ENCODE measurements at regions not wholly inside any gene's neighbourhood (a gene's known extent, or its start where the extent isn't known, plus 50 kb on each side); places are given as distances from the start of the nearest gene placed in this dataset.

DNA sequence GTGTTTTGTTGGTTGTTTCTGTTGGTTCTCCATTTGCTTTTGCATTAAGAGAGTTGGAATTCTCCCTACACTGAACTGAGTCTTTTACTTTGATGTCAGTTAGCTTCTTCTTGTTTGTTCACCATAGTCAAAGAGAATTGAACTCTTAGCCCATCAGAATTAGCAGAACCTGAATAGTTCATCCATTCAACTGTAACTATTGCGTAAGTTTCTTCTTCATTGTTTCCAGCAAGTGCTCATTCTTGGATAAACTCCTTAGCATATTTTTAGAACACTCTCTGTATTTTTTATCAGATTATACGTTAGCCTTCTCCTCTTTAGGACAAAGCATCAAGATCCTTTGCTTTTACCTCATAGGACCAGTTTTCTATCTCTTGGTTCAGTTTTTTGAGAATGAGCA is 128.4 kb upstream of the RAB11FIP2 start:
- Histone ChIP-seq H3K27me3 (ENCODE audit: insufficient read depth, low read length) (no peaks in the 10 kb centered on the region), H3K27ac (ENCODE audit: low read depth, low read length) (no peak overlapping the region), H2AFZ (ENCODE audit: low read length, unreplicated experiment) (no peak overlapping the region), H3K79me2 (ENCODE audit: control insufficient read depth, insufficient read depth, low read length, unreplicated experiment) (no peaks in the 10 kb centered on the region), H3K4me3 (ENCODE audit: low read depth, low read length) (no peak overlapping the region), H3K36me3 (ENCODE audit: insufficient read depth, low read length) (no peaks in the 10 kb centered on the region), H3K4me1 (ENCODE audit: control insufficient read depth, insufficient read depth, low read length, unreplicated experiment) (no peaks in the 10 kb centered on the region)

DNA sequence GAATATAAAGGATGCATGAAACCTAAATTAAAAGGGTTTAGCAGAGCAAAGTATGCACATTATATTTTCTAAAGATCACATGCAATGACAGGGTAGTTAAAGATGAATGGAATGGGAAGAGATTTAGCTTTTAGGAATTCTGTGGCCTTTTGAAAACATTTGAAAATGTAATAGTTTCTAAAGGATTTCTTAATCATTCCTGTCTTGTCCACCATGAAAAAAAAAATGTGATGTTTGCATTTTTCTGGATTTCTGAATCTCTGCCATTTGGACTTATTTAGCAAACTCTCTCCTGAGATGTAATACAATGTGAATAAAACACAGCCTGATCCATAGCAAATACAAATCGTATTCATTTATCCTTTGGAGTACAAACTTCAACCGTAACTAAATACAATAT is 126.6 kb upstream of the RAB11FIP2 start:
- H2AFZ ChIP-seq (ENCODE audit: low read length, unreplicated experiment): no peak overlapping the region
- H3K36me3 ChIP-seq (ENCODE audit: insufficient read depth, low read length): no peaks in the 10 kb centered on the region
- no peaks in the 10 kb centered on the region for H3K27me3 ChIP-seq (ENCODE audit: insufficient read depth, low read length)
- H3K4me1 ChIP-seq (ENCODE audit: control insufficient read depth, insufficient read depth, low read length, unreplicated experiment): no peaks in the 10 kb centered on the region
- H3K27ac ChIP-seq (ENCODE audit: low read depth, low read length): no peak overlapping the region
- H3K4me3 ChIP-seq (ENCODE audit: low read depth, low read length): no peak overlapping the region
- H3K79me2 ChIP-seq (ENCODE audit: control insufficient read depth, insufficient read depth, low read length, unreplicated experiment): no peaks in the 10 kb centered on the region

DNA sequence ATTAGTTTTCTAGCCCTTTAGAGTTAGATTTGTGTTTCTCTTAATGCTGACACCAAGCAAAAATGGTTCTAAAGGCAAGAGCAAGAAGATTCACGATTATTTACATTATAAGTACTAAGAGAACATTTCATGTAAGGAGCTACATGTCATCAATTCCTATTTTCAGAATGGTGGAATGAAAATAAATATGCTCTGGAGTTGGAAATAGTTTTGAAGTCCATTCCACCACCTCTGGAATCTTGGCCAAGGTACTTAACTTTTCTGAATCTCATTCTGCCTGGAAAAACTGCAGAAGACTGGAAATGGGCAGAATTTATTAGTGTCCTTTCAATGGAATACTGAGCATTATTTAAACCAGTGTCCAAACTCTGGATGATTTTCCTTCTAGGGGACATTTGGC is 125.1 kb upstream of the RAB11FIP2 start:
- H3K27me3 ChIP-seq (ENCODE audit: insufficient read depth, low read length): no peaks in the 10 kb centered on the region
- no peak overlapping the region for H3K4me3 ChIP-seq (ENCODE audit: low read depth, low read length)
- no peak overlapping the region for H2AFZ ChIP-seq (ENCODE audit: low read length, unreplicated experiment)
- no peaks in the 10 kb centered on the region for H3K36me3 ChIP-seq (ENCODE audit: insufficient read depth, low read length)
- no peaks in the 10 kb centered on the region for H3K79me2 ChIP-seq (ENCODE audit: control insufficient read depth, insufficient read depth, low read length, unreplicated experiment)
- no peak overlapping the region for H3K27ac ChIP-seq (ENCODE audit: low read depth, low read length)
- H3K4me1 ChIP-seq (ENCODE audit: control insufficient read depth, insufficient read depth, low read length, unreplicated experiment): no peaks in the 10 kb centered on the region

DNA sequence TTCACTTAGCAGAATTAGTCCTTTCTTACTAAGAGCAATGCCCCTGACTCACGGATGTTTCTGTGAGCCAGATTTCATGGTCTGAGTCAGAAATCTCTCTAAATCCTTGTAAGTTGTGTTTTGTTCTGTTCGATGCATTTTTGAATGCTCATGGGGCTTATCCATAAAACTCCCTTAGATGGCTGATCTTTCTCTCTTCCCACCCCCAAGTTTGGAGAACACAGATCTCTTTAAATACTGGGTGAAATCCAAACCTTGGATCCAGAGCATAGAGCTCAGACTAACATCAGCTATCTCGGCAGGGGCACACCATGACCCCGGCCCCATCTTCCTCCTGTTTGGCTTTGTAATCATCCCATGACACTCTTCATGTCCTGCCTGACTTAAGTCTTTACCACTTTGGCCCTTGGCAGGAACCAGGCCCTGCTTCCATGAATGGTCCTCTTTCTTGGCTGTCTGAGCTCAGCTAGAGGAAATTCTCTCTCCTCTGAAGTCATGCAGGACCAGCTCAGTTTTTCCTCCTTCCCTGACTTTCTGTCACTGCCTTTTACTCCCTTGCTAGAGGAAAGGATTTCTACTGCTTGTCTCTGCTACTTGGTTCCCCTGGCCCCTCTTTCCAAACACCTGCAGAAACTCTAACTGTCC is 120.4 kb upstream of the RAB11FIP2 start:
- no peak overlapping the region for H3K27ac ChIP-seq (ENCODE audit: low read depth, low read length)
- no peaks in the 10 kb centered on the region for H3K4me1 ChIP-seq (ENCODE audit: control insufficient read depth, insufficient read depth, low read length, unreplicated experiment)
- H3K4me3 ChIP-seq (ENCODE audit: low read depth, low read length): no peak overlapping the region
- H3K27me3 ChIP-seq (ENCODE audit: insufficient read depth, low read length): no peaks in the 10 kb centered on the region
- no peaks in the 10 kb centered on the region for H3K79me2 ChIP-seq (ENCODE audit: control insufficient read depth, insufficient read depth, low read length, unreplicated experiment)
- no peak overlapping the region for H2AFZ ChIP-seq (ENCODE audit: low read length, unreplicated experiment)
- H3K36me3 ChIP-seq (ENCODE audit: insufficient read depth, low read length): no peaks in the 10 kb centered on the region

DNA sequence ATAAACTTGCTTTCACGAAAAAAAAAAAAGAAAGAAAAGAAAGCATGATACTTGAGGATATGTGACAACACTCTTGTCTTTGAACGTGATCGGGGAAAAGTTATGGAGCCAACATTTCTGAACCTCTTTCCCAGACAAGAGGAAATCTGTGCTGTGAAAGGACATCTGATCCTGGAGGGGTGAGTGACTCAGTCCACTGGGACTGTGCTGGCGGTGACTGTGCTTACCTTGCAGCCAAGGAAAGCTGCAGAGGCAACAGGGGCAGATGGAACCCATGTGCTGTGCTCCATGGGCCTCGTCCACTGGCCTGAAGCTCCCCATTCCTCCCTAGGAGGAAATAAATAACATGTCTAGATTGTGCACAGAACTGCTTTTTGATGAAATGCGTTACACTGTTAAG is 116.5 kb upstream of the RAB11FIP2 start:
- H3K4me1 ChIP-seq (ENCODE audit: control insufficient read depth, insufficient read depth, low read length, unreplicated experiment): no peaks in the 10 kb centered on the region
- no peak overlapping the region for H3K27ac ChIP-seq (ENCODE audit: low read depth, low read length)
- no peaks in the 10 kb centered on the region for H3K27me3 ChIP-seq (ENCODE audit: insufficient read depth, low read length)
- no peak overlapping the region for H2AFZ ChIP-seq (ENCODE audit: low read length, unreplicated experiment)
- no peaks in the 10 kb centered on the region for H3K79me2 ChIP-seq (ENCODE audit: control insufficient read depth, insufficient read depth, low read length, unreplicated experiment)
- no peaks in the 10 kb centered on the region for H3K36me3 ChIP-seq (ENCODE audit: insufficient read depth, low read length)
- no peak overlapping the region for H3K4me3 ChIP-seq (ENCODE audit: low read depth, low read length)

DNA sequence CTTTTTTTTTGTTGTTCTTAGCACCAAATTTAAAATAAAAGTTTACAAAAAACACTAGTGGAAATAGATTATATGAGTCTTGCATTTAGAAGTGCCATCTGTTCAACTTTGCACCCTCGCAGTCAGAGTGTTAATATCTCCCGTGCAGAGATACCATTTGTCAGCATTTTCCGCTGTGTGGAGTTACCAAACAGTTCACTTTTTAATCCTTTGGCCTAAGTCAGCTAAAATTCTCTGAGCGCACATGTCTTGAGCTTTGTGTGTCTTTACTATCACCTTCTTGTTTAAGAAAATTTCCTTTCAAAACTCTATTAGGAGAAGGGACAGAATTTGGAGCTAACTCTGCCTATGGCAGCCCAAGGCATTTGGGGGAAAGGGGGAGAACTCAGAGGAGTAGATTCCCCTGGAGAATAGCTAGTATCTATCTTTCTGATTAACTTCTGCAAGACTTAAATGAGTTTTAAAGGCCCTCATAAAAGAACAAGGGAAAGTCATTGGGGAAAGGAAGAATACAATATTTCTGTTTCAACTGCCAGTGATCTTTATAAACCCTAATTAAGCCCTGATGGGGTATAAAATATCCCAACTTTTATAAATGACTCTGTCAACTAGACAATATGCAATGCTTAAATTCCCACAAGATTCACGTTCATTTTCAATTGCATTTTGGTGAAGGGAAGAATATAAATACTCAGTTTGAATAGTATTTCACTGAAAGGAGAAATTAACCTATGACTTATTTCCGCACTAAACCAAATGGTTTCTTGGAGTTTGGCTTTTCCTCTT is 114.9 kb upstream of the RAB11FIP2 start:
- Histone ChIP-seq H3K4me1 (ENCODE audit: control insufficient read depth, insufficient read depth, low read length, unreplicated experiment) (no peaks in the 10 kb centered on the region), H3K27me3 (ENCODE audit: insufficient read depth, low read length) (no peaks in the 10 kb centered on the region), H3K4me3 (ENCODE audit: low read depth, low read length) (no peak overlapping the region), H2AFZ (ENCODE audit: low read length, unreplicated experiment) (no peak overlapping the region), H3K79me2 (ENCODE audit: control insufficient read depth, insufficient read depth, low read length, unreplicated experiment) (no peaks in the 10 kb centered on the region), H3K36me3 (ENCODE audit: insufficient read depth, low read length) (no peaks in the 10 kb centered on the region), H3K27ac (ENCODE audit: low read depth, low read length) (no peak overlapping the region)

DNA sequence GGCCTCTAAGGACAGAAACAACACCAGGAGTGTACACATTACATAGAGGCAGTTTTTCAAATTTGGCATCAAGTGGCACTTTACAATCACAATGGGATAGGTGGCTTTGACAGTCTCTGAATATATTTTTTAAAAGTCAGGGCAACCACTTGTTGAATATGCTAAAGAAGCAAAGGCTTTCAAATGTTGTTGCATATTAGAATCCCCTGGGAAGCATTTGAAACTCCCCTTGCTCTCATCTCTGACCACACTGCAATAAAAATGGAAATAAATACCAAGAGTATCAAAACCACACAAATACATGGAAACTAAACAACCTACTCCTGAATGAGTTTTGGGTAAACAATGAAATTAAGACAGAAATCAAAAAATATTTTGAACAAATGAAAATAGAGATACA is 106.5 kb upstream of the RAB11FIP2 start:
- no peaks in the 10 kb centered on the region for H3K36me3 ChIP-seq (ENCODE audit: insufficient read depth, low read length)
- no peak overlapping the region for H2AFZ ChIP-seq (ENCODE audit: low read length, unreplicated experiment)
- H3K27me3 ChIP-seq (ENCODE audit: insufficient read depth, low read length): no peaks in the 10 kb centered on the region
- no peaks in the 10 kb centered on the region for H3K4me1 ChIP-seq (ENCODE audit: control insufficient read depth, insufficient read depth, low read length, unreplicated experiment)
- H3K27ac ChIP-seq (ENCODE audit: low read depth, low read length): no peak overlapping the region
- H3K79me2 ChIP-seq (ENCODE audit: control insufficient read depth, insufficient read depth, low read length, unreplicated experiment): no peaks in the 10 kb centered on the region
- no peak overlapping the region for H3K4me3 ChIP-seq (ENCODE audit: low read depth, low read length)

DNA sequence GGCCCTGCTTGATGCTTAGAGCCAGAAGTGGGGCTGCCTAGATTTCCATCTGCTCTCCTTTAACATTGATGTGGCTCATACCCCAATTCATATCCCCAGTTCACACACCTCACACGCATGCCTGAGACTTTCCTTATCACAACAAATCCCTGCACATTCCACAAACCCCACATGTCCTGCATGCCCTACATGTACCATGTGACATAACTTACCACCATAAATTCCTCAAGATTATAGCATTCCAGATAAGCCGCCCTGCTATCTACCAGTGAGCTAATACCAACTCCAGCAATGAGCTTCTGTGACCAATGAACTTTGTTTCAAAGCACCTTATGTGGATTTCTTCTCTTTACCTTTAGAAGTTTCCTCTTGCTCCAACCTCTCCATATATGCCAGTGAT is 104.7 kb upstream of the RAB11FIP2 start:
- H3K27me3 ChIP-seq (ENCODE audit: insufficient read depth, low read length): no peaks in the 10 kb centered on the region
- H3K79me2 ChIP-seq (ENCODE audit: control insufficient read depth, insufficient read depth, low read length, unreplicated experiment): no peaks in the 10 kb centered on the region
- no peaks in the 10 kb centered on the region for H3K36me3 ChIP-seq (ENCODE audit: insufficient read depth, low read length)
- no peak overlapping the region for H3K27ac ChIP-seq (ENCODE audit: low read depth, low read length)
- H3K4me3 ChIP-seq (ENCODE audit: low read depth, low read length): no peak overlapping the region
- H3K4me1 ChIP-seq (ENCODE audit: control insufficient read depth, insufficient read depth, low read length, unreplicated experiment): no peaks in the 10 kb centered on the region
- no peak overlapping the region for H2AFZ ChIP-seq (ENCODE audit: low read length, unreplicated experiment)

DNA sequence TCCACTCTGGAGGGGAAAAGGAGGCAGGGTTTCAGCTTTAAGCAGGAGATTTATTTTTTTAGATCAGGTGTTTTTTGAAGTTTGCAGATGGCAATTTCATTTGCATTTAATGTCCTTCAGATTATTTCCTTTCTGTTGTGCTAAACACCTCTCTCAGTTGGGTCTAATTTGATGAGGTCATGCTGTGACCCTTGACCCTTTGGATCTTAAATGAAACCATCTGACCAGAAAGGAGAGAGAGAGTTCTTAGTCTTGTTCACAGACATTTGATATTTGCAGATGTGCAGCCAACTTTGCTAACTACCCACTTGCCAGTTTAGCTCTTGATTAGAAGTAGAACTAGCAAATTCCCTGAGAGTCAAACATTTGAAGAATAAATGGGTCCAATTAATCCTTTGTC is 101.5 kb upstream of the RAB11FIP2 start:
- Histone ChIP-seq H3K79me2 (ENCODE audit: control insufficient read depth, insufficient read depth, low read length, unreplicated experiment) (no peaks in the 10 kb centered on the region), H2AFZ (ENCODE audit: low read length, unreplicated experiment) (no peak overlapping the region), H3K36me3 (ENCODE audit: insufficient read depth, low read length) (no peaks in the 10 kb centered on the region), H3K27me3 (ENCODE audit: insufficient read depth, low read length) (no peaks in the 10 kb centered on the region), H3K4me1 (ENCODE audit: control insufficient read depth, insufficient read depth, low read length, unreplicated experiment) (no peaks in the 10 kb centered on the region), H3K27ac (ENCODE audit: low read depth, low read length) (no peak overlapping the region), H3K4me3 (ENCODE audit: low read depth, low read length) (no peak overlapping the region)

DNA sequence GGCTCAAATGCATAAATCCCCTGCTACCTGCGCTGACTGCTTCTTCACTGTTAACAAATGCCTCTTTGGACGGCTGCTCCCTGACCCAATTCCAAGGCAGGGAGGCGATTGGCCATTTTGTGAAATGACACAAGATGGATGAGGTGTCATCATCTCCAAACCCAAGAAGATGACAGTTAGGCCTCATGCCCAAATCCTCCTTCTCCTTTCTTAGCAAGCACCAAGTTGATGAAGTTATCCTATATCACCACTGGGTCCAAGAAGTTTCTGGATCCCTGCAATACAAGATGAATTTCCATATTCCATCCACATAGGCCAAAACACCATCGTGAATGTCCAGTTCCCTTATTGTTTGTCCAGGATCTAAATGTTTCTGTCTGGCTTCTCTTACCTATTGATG is 98.5 kb upstream of the RAB11FIP2 start:
- Histone ChIP-seq H3K4me1 (ENCODE audit: control insufficient read depth, insufficient read depth, low read length, unreplicated experiment) (no peaks in the 10 kb centered on the region), H3K27me3 (ENCODE audit: insufficient read depth, low read length) (no peaks in the 10 kb centered on the region), H3K4me3 (ENCODE audit: low read depth, low read length) (no peak overlapping the region), H3K79me2 (ENCODE audit: control insufficient read depth, insufficient read depth, low read length, unreplicated experiment) (no peaks in the 10 kb centered on the region), H2AFZ (ENCODE audit: low read length, unreplicated experiment) (no peak overlapping the region), H3K27ac (ENCODE audit: low read depth, low read length) (no peak overlapping the region), H3K36me3 (ENCODE audit: insufficient read depth, low read length) (no peaks in the 10 kb centered on the region)

DNA sequence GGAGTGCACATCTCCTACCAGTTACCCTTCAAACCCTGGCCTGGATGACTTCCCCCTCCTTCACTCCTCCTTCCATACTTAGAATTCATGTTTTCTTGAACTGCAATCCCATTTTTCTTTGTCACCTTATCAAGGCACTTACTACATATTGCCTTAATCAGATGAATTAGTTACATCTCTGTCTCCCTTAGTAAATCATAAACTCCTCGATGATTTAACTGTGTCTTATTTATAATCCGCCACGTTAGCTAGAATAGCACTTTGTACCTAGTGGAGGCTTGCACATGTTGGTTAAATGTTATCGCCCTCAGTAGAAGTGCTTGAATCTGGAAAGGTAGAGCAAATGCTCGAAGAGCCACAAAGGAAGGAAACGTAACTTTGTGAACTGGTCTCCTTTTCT is 94.7 kb upstream of the RAB11FIP2 start:
- Histone ChIP-seq H3K27me3 (ENCODE audit: insufficient read depth, low read length) (no peaks in the 10 kb centered on the region), H3K27ac (ENCODE audit: low read depth, low read length) (no peak overlapping the region), H3K4me3 (ENCODE audit: low read depth, low read length) (no peak overlapping the region), H2AFZ (ENCODE audit: low read length, unreplicated experiment) (no peak overlapping the region), H3K36me3 (ENCODE audit: insufficient read depth, low read length) (no peaks in the 10 kb centered on the region), H3K79me2 (ENCODE audit: control insufficient read depth, insufficient read depth, low read length, unreplicated experiment) (no peaks in the 10 kb centered on the region), H3K4me1 (ENCODE audit: control insufficient read depth, insufficient read depth, low read length, unreplicated experiment) (no peaks in the 10 kb centered on the region)
